ENCODE measurements at regions not wholly inside any gene's neighbourhood (a gene's known extent, or its start where the extent isn't known, plus 50 kb on each side); places are given as distances from the start of the nearest gene placed in this dataset.
"Not testable (repeated sequence)": the region's sequence is repeated elsewhere in the genome, so short reads cannot be mapped to it uniquely, and the experiment has no call there.

GRCh38 chr9:94387338-94388010 lies 59.0 kb upstream of the NUTM2F start:
- 95% methylated on average over 5 of the region's 5 CpGs for WGBS (ENCODE audit: missing lambda C conversion rate)
- ATAC-seq; FAIRE-seq; CTCF ChIA-PET; H3K4me2 ChIP-seq; H3K4me3 ChIP-seq; H3K9me3 ChIP-seq; POLR2A ChIA-PET; H3K4me1 ChIP-seq; DNase-seq (ENCODE audit: low read depth in 1 of 2, low spot score in 1 of 2); H3K27ac ChIP-seq; TF ChIP-seq FOSL2 (IDR thresholded peaks at IDR 0.05): not testable (repeated sequence)
- TF ChIP-seq FOSL2 (CRISPR knock-in tag; IDR thresholded peaks at IDR 0.05) (peak; percentile 64), MAFK (IDR thresholded peaks at IDR 0.05; ENCODE audit: partially characterized antibody) (peak; percentile 60)

GRCh38 chr9:94388011-94388406 lies 59.6 kb upstream of the NUTM2F start:
- H3K4me3 ChIP-seq; H3K9me3 ChIP-seq; DNase-seq (ENCODE audit: low read depth in 1 of 2, low spot score in 1 of 2); H3K4me2 ChIP-seq; CTCF ChIA-PET; POLR2A ChIA-PET; H3K27ac ChIP-seq; FAIRE-seq; H3K4me1 ChIP-seq; ATAC-seq: not testable (repeated sequence)
- 91% methylated on average over 2 of the region's 2 CpGs for WGBS (ENCODE audit: missing lambda C conversion rate)

GRCh38 chr9:94390425-94391098 lies 62.1 kb upstream of the NUTM2F start:
- H3K4me1 ChIP-seq; DNase-seq (ENCODE audit: low read depth in 1 of 2, low spot score in 1 of 2); H3K4me3 ChIP-seq; CTCF ChIA-PET; ATAC-seq; H3K4me2 ChIP-seq; H3K9me3 ChIP-seq; H3K27ac ChIP-seq; FAIRE-seq: not testable (repeated sequence)
- WGBS (ENCODE audit: missing lambda C conversion rate), result 96% methylated on average over 5 of the region's 5 CpGs
- POLR2A ChIA-PET, result interaction anchor here (0.6 kb wide), 1 partner anchor 224 kb away, joined by 6 read pairs; no protein-coding TSS in a partner anchor

- CTCF ChIA-PET; FAIRE-seq; H3K9me3 ChIP-seq; H3K4me2 ChIP-seq; H3K27ac ChIP-seq; H3K4me1 ChIP-seq; H3K4me3 ChIP-seq; POLR2A ChIA-PET; DNase-seq (ENCODE audit: low read depth in 1 of 2, low spot score in 1 of 2): not testable (repeated sequence)
- WGBS (ENCODE audit: missing lambda C conversion rate), result no CpG with 5 or more reads among the region's 2 CpGs
- ATAC-seq, result peak in 1 of 2 experiments; percentile 34; a peak in 1 of 6 replicates
Observed at GRCh38 chr9:94392971-94393624, 64.7 kb upstream of the NUTM2F start.

GRCh38 chr9:94397766-94398379 lies 69.4 kb upstream of the NUTM2F start:
- DNase-seq (ENCODE audit: low read depth in 1 of 2, low spot score in 1 of 2); H3K4me3 ChIP-seq; FAIRE-seq; H3K27ac ChIP-seq; H3K9me3 ChIP-seq; H3K4me2 ChIP-seq; ATAC-seq; POLR2A ChIA-PET; H3K4me1 ChIP-seq; CTCF ChIA-PET: not testable (repeated sequence)
- 94% methylated on average over 3 of the region's 3 CpGs for WGBS (ENCODE audit: missing lambda C conversion rate)

GRCh38 chr9:94400461-94400860 lies 72.0 kb upstream of the NUTM2F start:
- WGBS (ENCODE audit: missing lambda C conversion rate), result 91% methylated on average over 4 of the region's 4 CpGs
- H3K9me3 ChIP-seq; ATAC-seq; H3K4me2 ChIP-seq; DNase-seq (ENCODE audit: low read depth in 1 of 2, low spot score in 1 of 2); H3K4me3 ChIP-seq; FAIRE-seq; CTCF ChIA-PET; H3K27ac ChIP-seq; POLR2A ChIA-PET; H3K4me1 ChIP-seq: not testable (repeated sequence)

- POLR2A ChIA-PET; CTCF ChIA-PET; FAIRE-seq; ATAC-seq; DNase-seq (ENCODE audit: low read depth in 1 of 2, low spot score in 1 of 2); H3K27ac ChIP-seq; H3K9me3 ChIP-seq; H3K4me3 ChIP-seq; H3K4me2 ChIP-seq; H3K4me1 ChIP-seq: not testable (repeated sequence)
- 97% methylated on average over 1 of the region's 1 CpG for WGBS (ENCODE audit: missing lambda C conversion rate)
Observed at GRCh38 chr9:94402795-94403194, 74.4 kb upstream of the NUTM2F start.

- H3K4me1 ChIP-seq; FAIRE-seq; H3K27ac ChIP-seq; CTCF ChIA-PET; H3K4me2 ChIP-seq; POLR2A ChIA-PET; ATAC-seq; H3K4me3 ChIP-seq; H3K9me3 ChIP-seq; DNase-seq (ENCODE audit: low read depth in 1 of 2, low spot score in 1 of 2): not testable (repeated sequence)
- WGBS (ENCODE audit: missing lambda C conversion rate), result 94% methylated on average over 3 of the region's 3 CpGs
Observed at GRCh38 chr9:94403571-94403970, 75.1 kb upstream of the NUTM2F start.

GRCh38 chr9:94413665-94414064 lies 85.2 kb upstream of the NUTM2F start:
- H3K4me2 ChIP-seq; CTCF ChIA-PET; FAIRE-seq; H3K4me1 ChIP-seq; ATAC-seq; H3K27ac ChIP-seq; DNase-seq (ENCODE audit: low read depth in 1 of 2, low spot score in 1 of 2); H3K4me3 ChIP-seq; H3K9me3 ChIP-seq; POLR2A ChIA-PET: not testable (repeated sequence)
- 85% methylated on average over 2 of the region's 2 CpGs for WGBS (ENCODE audit: missing lambda C conversion rate)

GRCh38 chr9:94415111-94415510 lies 86.7 kb upstream of the NUTM2F start:
- DNase-seq (ENCODE audit: low read depth in 1 of 2, low spot score in 1 of 2); CTCF ChIA-PET; POLR2A ChIA-PET; ATAC-seq; H3K4me2 ChIP-seq; FAIRE-seq; H3K4me3 ChIP-seq; H3K9me3 ChIP-seq; H3K4me1 ChIP-seq; H3K27ac ChIP-seq: not testable (repeated sequence)
- WGBS (ENCODE audit: missing lambda C conversion rate), result 80% methylated on average over 5 of the region's 5 CpGs

- H3K4me3 ChIP-seq; H3K9me3 ChIP-seq; DNase-seq (ENCODE audit: low read depth in 1 of 2, low spot score in 1 of 2); H3K27ac ChIP-seq; CTCF ChIA-PET; H3K4me1 ChIP-seq; H3K4me2 ChIP-seq; POLR2A ChIA-PET; ATAC-seq; FAIRE-seq: not testable (repeated sequence)
- WGBS (ENCODE audit: missing lambda C conversion rate), result 68% methylated on average over 5 of the region's 5 CpGs
Observed at GRCh38 chr9:94420098-94420497, 91.7 kb upstream of the NUTM2F start.

Measured in A549 (cell line).